GM12892 (cell line): ENCODE measurements at regions not wholly inside any gene's neighbourhood (a gene's known extent, or its start where the extent isn't known, plus 50 kb on each side); places are given as distances from the start of the nearest gene placed in this dataset.

Experiments used
- DNase-seq: peaks from one replicate; pipeline ENCODE4 v3.0.0; 2011; ENCODE audit not compliant: insufficient read length
- FAIRE-seq: peaks from 2 replicates; lab custom pipeline; 2011; peaks lifted over from hg19 to GRCh38; lab: Jason Lieb, UNC
- POLR2A ChIP-seq: IDR thresholded peaks from 2 replicates; pipeline ENCODE4 v1.6.1; 2011; ENCODE audit warnings: low read depth, low read length, control low read depth
- POLR2AphosphoS5 ChIP-seq: IDR thresholded peaks from 2 replicates; pipeline ENCODE4 v1.6.1; 2011; ENCODE audit warnings: low read depth, low read length, control low read depth
- TAF1 ChIP-seq: IDR thresholded peaks from 2 replicates; pipeline ENCODE4 v1.6.1; 2011; ENCODE audit warnings: low read depth, mild to moderate bottlenecking, control low read depth, low read length, borderline replicate concordance

DNA sequence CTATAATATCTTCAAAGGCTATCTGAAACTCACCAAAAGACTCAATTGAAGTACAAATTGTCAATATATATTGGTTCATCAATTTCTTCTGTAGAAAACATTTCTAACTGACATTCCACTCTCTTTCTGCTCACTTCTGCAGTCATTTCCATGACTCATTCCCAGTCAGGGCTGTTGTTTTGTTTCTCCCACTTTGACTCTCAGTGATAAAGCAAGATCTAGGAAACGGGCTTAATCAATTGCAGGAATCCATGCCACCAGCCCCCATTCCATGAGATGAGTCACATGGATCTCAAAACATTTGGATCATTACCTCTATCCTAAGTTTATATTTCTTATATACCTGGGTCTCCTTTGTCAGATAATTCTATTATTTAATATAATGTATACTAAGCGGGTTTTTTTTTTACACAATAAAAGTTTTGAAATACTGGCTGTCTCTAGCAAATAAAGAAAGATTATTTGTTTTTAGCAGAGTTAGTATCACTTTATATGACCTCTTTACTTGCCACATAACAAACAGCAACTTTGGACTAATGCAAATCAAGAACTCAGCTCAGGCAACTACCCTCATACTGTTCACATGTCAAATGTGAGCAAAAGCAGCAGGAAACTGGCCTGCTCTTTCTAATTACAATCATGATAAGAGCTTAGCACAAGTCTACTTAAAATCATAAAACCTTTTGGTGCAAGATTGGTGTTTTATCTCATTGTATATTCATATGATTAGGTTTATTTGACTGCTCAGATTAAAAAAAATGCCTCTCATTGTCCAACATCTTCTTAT is 251.1 kb upstream of the PIK3C3 start:
- DNase-seq (no peak), FAIRE-seq (no peak)
- TF ChIP-seq TAF1 (no peak), POLR2AphosphoS5 (no peak), POLR2A (no peak)

DNA sequence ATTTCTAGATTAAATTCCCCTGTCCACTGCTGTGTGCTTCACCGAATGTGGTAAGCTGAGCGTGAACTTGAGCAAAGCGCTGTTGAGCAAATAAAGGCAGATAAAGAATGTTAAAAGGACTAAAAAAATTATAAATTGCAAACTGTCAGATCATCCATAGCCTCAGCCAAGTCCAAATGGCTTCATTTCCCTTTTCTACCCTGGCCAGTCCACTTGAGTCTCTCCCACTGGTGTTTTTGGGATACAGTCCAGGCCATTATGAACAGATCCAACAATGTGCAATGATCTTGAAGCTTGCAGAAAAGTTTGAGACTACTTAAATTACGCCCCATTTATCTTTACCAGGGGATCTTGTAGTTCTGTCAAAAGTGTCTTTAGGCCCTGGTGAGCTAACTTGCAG is 254.6 kb upstream of the PIK3C3 start:
- no peak for TF ChIP-seq POLR2A
- no peak for TF ChIP-seq POLR2AphosphoS5
- no peak for TF ChIP-seq TAF1
- FAIRE-seq = no peak
- DNase-seq = no peak

DNA sequence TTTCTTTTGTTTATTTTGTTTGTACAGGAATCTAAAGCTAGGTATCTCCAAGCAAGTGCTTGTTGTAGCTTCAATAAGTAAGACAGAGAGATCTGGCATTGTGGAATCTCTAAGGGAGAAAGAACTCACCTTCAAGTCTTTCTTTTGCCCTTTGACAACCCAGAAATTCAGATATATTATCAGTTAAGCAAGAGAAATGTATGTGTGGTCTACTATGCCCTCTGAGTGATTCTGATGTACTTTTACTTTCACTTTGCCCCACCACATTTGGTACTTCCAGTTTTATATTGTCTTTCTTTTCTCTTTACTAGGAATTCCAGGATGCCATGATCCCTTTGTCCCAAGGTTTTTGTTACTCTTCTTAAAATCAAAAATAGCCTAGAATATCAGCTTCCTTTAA is 259.6 kb upstream of the PIK3C3 start:
- TF ChIP-seq TAF1 = no peak
- TF ChIP-seq POLR2A = no peak
- no peak for TF ChIP-seq POLR2AphosphoS5
- DNase-seq (no peak), FAIRE-seq (no peak)

DNA sequence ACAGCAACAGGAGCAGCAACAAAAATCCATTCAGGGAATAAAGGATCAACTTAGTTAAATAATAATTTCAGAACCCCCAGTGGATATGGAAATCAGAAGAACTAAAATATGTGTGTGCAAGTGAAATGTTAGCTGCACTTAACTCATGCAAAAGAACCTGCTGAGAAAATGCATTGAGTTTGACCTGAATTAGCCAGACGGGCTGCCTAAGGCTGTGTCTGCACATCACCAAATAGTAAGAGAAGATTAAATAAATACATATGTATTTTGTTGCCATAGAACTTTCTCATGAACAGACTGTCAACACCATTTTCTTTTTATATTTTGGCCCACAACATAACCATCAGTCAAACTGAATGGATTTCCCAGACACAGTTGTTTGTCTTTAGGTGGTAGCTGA is 262.0 kb upstream of the PIK3C3 start:
- no peak for TF ChIP-seq POLR2AphosphoS5
- no peak for TF ChIP-seq TAF1
- TF ChIP-seq POLR2A = no peak
- no peak for FAIRE-seq
- no peak for DNase-seq

DNA sequence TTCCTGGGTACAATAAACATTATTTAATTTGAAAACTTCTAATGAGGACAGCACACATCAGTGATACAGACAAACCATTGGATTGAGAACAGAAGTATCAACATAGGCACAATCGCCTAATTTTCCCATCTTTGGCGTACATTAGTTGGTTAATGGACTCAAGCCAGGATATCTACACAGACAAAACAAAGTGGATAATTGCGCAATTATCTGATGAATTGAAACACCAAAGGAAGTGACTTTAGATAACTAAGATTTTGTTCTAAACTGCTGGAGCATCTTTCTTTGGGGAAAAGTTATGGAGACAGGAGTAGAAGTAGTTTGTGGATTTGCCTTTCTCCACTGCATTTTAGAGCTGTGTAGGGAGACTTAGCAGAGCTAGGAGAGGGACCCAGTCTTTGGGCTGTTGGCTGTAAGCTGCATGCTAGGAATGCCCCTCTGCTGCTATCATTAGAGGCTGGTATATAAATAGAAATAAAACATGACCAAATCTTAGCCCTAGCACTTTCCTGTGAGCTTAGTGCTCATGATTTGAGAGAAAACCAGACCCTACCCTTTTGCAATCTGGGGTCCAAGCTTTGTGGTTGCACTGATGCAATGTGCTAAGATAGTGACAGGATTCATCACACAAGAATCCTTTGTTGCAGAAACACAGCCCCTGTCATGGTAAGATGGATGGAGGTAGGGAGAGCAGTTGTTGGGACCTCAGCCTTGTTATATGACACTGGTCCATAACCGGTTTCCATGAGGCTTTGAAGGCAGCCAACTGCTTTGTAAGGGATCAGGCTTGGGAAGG is 264.5 kb upstream of the PIK3C3 start:
- DNase-seq (no peak), FAIRE-seq (no peak)
- no peak for TF ChIP-seq POLR2AphosphoS5
- TF ChIP-seq TAF1 = no peak
- TF ChIP-seq POLR2A = no peak

DNA sequence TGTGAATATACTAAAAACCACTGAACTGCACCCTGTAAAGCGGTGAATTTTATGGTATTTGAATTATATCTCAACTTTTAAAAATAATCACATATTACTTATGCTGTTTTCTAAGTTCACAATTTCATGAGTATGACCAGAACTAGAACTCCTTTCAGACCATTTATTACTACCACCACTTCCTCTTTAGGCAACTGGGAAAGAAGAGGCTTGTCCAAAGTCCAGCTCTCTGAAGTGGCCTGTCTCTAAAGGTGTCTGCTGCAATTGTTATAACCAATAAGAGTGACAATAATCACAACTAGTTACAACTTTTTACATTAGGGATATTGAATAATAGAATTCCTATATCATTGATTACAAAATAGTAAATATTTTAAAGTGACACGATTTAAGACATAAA is 267.9 kb upstream of the PIK3C3 start:
- no peak for TF ChIP-seq POLR2AphosphoS5
- TF ChIP-seq TAF1 = no peak
- no peak for TF ChIP-seq POLR2A
- FAIRE-seq (no peak), DNase-seq (no peak)

DNA sequence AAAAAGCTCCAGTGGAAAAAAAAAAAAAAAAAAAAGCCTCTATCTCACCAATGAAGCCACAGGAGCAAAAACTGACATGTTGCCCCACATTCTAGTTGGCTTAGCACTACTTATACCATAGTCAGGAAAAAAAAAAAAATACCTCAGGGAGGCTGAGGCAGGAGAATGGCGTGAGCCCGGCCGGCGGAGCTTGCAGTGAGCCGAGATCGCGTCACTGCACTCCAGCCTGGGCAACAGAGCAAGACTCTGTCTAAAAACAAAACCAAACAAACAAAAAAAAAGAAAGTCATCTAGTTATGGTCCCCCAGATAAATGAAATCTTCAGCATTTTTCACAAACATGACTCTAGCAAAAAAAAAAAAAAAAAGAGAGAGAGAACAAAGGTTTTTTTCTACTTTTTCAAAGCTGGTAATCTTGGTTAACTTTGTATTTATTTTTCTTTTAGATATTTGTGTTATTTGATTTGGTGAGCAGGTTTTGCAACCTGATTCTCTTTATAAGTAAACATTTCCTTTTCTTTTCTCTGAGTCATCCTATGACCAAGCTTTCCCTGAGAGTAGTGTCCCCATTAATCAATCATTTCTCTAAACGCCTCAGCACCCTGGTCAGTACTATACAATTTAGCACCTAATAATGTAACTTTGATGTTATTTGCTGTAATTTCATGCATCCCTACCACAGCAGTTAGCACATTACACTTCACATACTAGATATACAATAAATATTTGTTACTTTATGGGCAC is 273.7 kb upstream of the PIK3C3 start:
- no peak for FAIRE-seq
- TF ChIP-seq POLR2AphosphoS5 = no peak
- no peak for TF ChIP-seq TAF1
- TF ChIP-seq POLR2A = no peak
- DNase-seq = no peak

DNA sequence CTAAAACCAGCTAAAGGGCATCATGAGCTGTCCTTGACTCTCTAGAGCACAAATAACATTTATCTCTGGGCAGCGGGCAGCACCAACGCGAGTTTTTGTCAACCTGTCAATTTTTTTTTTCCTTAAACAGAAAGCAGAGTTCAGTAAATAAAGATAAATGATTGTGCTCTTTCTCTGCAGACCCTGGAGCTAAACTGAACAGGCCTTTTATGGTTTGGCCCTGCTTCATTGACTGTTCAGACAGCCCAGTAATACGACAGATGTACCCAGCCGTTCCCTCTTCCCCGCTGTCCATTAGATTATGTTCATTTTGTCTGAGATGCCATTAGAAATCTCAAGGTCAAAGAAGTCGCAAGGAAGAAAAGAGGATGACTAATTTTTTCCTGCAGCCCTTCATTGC is 280.5 kb upstream of the PIK3C3 start:
- FAIRE-seq (no peak), DNase-seq (no peak)
- TF ChIP-seq TAF1 = no peak
- TF ChIP-seq POLR2AphosphoS5 = no peak

DNA sequence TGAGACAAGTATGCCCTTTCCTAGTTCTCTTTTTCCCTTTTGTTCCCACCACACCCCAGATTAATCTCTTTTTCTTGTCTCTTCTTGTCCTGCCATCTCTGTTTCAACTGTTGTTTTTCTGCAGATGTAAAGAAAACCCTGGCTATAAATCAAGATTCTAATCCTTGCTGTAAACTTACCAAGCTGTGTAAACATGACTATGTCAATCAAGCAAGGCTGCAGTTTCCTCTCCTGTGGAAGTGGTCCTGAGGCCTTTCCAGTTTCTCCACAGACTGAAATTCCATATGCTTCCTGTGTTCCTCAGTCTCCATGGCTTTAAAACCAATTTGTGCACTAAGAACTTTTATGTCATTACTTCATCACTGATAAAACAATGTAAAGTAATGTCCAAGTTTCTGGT is 288.8 kb upstream of the PIK3C3 start:
- TF ChIP-seq POLR2A (no peak), POLR2AphosphoS5 (no peak), TAF1 (no peak)
- FAIRE-seq (no peak), DNase-seq (no peak)

DNA sequence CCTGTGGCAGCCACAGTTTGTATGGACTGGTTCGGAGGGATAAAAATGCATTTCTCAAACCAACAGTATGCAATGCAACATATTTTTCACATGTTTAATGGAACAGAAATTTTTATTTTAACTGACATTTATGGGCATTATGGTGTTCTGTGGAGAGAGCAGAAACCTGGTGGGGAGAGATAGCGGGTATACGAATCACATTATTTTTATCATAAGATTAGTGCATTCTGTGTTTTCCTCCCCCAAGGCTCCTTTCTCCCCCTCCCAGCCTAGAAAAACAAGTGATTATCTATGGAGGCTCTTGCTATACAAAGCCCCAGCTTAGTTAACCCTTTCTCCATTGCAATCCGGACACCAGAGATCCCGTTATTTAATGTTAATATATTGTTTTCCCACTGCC is 289.8 kb upstream of the PIK3C3 start:
- no peak for TF ChIP-seq POLR2AphosphoS5
- TF ChIP-seq POLR2A = no peak
- TF ChIP-seq TAF1 = no peak
- DNase-seq = no peak
- no peak for FAIRE-seq

DNA sequence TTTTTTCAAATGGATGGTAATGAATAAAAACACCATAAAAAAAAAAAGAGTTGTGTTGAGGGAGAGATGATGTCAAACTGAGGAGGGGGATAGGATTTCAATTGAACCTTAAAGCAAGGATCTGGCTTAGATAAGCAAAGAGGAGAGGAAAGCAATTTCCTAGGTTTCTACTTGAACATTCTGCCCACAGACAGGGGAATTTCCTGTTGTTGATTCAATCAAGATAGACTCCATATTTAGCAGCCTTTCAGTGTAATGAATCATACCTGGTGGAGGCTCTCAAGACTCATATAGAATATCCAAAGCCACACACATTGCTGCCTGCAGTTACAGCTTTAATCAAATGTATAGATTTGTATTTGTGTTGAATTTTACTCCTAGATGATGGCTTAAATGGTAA is 294.4 kb upstream of the PIK3C3 start:
- DNase-seq (no peak), FAIRE-seq (no peak)
- TF ChIP-seq POLR2A = no peak
- TF ChIP-seq POLR2AphosphoS5 = no peak
- TF ChIP-seq TAF1 = no peak
